SIG-M5 (cell line): ENCODE measurements at regions not wholly inside any gene's neighbourhood (a gene's known extent, or its start where the extent isn't known, plus 50 kb on each side); places are given as distances from the start of the nearest gene placed in this dataset.
"Not testable (repeated sequence)": the region's sequence is repeated elsewhere in the genome, so short reads cannot be mapped to it uniquely, and the experiment has no call there.

Source experiments
- DNase-seq: peaks from one replicate; lab custom pipeline; 2025; lab: John Stamatoyannopoulos, UW

DNA sequence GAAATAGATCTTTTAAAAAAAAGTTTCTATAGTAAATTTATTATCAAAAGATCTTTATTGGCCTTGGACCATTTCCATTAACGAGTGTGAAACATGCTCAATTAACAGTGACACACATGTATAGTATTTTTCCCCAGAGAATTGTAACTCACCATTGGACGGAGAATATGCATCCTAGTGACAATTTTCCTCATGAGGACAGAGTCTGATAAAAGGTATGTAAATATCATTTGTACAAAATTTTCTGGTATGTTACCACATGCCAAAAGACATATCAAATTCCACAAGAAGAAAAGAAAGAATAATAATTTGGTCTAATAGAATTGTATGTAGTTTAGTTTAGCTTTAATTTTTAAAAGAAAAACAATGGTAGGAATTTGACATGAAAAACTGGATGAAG, 1096.0 kb upstream of the FLRT2 start:
- no peak for DNase-seq

DNA sequence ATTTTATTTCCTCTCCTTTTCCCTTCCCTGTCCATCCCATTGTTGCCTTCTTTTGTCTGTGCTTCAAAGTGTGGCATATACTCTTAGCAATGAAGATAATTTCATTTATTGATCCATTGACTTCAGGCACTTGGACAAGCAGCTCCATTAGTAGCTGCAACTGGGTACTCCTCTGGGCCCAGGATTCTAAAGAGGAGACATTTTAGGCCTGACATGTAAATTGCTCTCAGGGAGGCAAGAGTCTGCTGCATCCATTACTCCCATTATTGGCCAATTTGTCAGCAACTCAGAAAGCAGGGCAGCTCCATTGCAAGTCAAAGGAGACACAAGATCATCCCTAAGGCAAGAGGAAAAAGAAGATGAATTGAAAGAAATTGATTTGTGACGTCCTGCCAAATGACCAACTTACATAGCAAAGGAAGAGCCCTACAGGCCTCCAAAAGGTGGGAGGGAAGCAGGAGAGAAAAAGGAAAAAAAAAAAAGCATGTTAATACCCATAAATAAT, 1094.1 kb upstream of the FLRT2 start:
- DNase-seq = no peak

DNA sequence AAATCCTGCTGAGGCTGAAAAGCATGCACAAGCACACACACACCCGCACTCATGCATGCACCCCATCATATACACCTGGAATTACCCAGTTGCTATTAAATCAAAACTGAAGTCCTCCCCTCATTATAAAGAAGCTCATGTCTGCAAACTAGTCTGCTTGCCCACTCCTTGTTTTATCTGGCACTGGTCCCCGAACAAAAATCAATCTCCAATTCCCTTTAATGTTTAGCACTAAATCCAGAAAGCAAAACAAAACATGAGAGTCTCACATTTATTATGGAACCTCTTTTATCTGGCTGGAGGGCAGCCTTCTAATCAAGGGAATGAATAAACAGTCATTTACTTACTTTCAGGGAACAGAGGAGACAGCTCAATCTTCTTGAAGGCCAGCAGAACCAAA, 1093.4 kb upstream of the FLRT2 start:
- DNase-seq = no peak

DNA sequence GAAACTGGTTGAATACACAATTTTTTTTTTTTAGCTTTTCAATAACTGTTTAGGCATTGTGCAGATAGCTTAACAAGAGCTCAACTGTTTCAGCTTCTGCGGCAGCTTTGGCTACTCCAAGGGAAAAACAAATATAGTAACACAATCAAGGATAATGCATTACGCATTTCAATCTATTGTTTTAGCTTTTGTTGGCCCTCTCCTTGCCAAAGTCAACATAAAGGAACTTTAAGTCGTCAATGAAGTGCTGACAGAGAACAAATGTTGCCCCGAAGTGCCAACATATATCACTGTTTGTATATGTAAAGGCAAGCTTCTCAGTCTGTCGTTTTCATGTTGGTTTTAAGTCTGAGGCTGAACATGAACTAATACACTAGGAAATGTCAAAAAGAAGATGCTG, 1087.4 kb upstream of the FLRT2 start:
- DNase-seq = no peak

DNA sequence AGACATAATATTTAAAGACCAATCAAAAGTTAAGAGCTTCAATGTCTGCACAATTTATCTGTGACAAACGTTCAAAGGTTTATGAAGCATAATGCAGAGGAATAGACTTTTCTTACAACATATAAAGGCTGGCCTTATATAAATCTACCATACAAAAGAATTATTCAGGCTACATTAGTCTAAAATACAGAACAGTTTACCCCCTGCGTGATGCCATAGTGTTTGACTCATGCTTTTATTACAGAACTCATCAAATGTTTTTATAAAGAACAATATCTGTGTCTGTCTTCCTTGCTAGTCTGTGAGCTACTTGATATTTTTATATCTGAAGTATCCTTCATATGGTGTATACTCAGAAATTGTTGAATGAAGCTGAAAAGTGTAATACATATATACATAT, 1084.5 kb upstream of the FLRT2 start:
- DNase-seq = no peak

DNA sequence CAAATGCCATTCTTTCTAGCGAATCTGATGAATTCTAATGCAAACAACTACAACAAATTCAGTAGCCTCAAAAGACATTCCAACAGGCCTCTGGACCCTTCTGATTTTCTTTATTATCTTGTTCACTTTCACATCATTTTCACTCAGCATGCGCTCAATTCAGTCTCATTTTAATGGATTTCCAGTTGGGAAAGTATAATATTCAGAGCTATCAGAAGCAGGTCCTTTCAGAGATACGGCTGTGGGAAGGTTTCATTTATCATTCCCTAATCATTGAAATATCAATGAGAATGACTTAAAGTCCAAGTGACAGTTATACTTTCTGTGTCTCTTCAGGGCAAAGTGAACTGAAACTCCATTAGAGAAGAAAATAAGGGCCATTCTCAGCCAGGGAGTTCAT, 1083.7 kb upstream of the FLRT2 start:
- no peak for DNase-seq

DNA sequence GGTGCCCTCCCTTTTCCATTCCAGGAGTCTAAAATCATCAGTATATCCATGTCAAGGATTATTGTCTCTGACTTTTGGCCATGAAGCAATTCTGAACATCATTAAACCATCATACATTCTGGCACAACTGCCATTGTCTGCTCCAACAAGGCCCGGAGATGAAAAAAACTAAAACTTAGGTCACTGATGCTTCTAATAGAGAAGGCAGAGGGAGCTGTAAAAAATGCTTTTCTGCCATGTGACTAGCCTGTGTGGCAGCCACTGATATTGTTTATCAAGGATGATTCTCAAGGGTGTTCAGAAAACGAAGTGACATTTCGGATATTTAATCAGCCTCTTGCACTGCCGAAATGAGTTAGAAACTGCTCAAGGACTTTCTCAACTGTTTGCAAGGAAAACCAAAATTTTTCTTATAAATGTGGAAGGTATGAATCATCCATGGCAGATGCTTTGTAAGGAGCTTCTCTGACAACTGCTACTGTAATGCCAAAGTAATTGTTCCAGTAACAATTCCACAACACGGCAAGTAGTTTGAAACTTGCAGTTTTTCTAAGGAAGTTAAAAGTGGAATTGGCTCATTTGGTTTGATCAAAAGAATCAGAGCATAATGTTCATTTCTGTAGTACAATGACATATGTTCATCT, 1076.5 kb upstream of the FLRT2 start:
- no peak for DNase-seq

DNA sequence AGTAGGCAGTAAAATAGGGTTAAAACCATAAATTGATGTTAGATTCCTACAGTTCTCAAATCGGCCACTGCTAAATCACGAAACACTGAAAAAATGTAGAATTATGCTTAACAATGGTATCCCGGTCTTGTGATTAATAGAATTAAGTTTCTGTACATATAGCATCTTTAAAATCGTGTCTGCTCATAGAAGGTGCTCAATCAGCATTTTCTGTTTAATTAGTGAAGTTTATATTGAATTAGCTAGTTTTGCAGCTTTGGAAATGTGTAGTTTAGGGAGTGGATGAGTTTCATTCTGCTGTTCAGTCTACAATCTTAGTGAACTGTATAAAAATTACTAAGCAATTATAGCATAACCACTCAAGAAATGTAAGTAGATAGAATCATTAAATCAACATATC, 1075.8 kb upstream of the FLRT2 start:
- DNase-seq = no peak

DNA sequence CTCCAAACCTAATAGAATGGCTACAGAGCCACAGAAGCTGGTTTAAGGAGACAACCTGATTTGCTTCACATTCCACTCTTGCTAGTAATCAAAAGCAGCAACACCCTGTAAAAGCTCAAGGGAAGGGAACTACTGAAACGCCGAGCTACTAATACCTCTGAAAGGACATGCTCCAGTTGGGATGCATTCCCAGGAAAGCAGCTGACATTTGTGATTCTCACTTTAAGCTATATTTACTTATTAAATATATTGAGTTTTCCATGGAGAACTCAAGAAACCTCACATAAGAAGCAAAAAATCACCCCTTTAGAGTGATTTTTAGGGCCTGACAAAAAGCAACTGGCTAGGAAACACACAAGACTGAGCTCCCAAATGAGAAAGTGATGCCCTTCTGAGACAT, 1073.0 kb upstream of the FLRT2 start:
- DNase-seq = no peak

DNA sequence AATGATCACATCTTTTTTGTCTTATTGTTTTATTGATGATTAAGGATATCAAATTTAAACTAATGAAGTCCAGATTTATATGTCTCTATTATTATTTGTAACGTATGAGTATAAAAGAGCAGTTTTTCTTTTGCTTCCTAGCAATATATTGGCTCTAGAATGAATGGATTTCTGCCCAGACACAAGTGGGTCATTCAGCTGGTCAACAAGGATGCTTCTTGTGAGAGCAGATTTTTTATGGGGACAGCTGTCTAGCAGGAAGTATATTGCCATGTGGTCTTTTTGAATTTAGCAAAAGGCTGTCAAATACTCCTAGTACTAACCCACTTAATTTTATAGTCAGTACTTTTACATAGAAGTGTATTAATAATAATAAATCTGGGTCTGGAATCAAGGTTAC, 1071.1 kb upstream of the FLRT2 start:
- no peak for DNase-seq

DNA sequence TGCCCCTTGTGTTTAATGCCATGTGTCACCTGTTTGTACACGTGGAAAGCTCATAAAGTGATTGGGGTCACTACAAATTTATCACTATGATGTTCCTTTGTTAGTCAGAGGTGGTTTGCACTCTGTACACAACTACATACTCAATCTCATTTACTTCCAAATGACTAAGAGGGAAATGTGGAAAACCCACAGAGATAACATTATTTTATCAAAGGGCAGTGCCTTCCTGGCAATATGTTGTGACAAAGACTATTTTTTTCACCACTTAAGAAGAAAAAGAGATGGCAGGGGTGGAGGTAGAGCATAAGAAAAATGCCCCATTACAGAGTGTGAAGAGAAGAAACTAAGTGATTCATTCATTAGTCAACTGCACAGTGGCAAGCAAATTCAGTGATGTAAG, 1064.1 kb upstream of the FLRT2 start:
- DNase-seq = no peak

DNA sequence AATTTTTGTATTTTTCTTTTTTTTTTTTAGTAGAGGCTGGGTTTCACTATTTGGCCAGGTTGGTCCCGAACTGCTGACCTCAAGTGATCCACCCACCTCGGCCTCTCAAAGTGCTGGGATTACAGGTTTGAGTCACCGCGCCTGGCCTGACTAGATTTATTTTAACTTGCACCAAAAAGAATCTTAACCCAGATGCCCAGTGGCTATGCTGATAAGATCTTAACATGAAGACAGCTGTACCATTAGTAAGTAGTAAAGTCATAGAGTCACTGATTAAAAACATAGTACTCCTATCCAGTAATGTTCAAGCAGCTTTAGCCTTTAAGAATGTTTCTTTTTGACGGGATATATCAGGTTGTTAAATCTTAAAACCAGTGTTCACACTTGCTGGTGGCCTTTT, 1061.8 kb upstream of the FLRT2 start:
- DNase-seq = no peak

DNA sequence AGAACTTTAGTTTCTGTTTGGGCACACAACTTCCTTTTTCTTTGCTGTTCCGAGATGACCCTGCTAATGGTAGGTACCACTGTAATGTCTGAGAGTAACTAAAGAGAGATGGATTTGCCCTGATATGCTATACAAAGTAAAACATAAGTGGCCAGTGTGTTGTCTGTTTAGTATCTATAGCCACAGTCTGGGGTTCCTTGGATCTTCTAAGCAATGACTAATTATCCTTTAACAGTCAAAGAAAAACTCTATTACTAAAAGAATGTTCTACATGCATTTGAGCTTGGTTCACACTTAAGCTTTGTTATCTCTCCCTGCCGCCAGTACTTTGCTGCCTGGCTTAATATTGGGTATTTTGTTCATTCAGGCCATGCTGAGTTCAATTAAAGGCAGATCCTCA, 1051.9 kb upstream of the FLRT2 start:
- DNase-seq = no peak

DNA sequence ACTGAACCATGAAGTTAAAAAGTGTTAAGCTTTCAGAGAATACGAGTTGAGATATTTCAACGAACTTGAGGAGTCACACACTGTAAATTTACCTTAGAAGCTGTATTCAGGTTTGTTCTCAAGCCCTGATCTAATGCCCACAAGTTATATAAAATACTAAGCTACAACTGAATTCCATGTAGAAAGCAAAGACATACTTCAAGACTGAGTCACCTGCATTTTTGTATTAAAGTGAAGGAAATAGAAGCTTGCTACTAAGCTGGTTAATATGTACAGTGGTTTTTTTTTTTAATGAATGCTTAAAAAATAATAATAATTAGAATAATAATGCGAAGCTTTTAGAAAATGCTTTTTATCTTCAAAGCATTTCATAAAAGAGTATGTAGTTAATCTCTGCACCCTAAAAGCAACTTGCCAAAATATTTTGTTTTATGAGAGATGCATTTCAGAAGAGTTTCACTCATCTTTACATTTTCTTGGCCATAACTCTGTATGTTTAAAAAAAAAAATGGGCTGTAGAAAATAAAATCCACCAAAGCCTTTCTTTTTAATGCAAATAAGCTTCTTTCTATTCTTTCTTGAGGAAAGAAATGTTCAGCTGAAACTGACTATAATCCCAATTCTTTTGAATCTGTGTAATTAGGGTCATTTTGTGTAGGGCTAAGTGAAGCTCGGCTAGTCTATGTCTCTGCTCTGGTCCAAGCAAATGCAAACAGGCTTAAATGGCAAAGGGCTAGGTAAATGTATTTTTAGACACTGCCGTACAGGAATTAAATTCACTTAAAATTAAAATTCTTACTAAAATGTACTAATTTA, 1047.5 kb upstream of the FLRT2 start:
- no peak for DNase-seq

DNA sequence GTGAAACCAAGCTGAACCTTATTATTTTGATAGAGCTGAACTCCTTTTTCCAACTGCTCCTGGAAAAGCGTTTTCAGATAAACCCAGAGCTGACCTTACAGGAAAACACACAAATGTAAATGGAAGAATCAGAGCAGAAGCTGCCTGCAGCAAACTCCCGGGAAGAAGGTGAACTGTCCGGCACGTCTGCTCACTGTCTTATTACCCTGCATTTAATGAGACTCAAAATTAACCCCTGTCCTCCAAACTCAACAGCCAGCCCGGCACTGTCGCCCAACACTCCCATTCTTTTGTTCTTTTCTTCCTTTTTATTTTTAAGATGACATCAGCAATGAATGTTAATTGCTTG, 1046.9 kb upstream of the FLRT2 start:
- no peak for DNase-seq

DNA sequence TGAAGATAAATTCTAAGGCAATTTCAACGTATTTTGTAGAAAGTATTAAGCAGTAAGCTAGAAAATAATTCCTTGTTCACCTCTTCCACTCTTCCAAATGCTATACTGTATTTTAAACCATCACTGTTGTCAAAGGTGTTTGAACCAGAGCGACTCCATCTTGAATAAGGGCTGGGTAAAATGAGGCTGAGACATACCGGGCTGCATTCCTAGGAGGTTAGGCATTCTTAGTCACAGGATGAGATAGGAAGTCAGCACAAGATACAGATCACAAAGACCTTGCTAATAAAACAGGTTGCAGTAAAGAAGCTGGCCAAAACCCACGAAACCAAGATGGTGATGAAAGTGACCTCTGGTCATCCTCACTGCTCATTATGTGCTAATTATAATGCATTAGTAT, 1045.7 kb upstream of the FLRT2 start:
- DNase-seq = not testable (repeated sequence)

DNA sequence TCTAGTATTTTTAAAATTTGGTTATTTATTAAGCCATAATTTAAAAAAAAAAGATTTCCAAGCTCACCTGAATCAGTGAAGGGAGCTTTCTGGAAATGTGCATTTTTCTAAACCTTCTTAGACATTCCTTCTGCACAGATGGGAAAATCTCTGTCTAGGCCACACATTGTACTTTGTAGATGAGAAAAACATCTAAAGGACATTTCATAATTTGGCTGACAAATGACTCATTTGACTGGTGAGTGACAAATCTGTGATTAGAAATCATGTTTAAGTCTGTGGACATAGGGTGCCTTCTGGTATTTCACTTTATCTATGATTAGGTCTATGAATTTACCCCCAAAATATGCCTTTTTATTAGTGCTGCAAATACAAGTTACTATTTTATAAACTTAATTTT, 1044.9 kb upstream of the FLRT2 start:
- no peak for DNase-seq

DNA sequence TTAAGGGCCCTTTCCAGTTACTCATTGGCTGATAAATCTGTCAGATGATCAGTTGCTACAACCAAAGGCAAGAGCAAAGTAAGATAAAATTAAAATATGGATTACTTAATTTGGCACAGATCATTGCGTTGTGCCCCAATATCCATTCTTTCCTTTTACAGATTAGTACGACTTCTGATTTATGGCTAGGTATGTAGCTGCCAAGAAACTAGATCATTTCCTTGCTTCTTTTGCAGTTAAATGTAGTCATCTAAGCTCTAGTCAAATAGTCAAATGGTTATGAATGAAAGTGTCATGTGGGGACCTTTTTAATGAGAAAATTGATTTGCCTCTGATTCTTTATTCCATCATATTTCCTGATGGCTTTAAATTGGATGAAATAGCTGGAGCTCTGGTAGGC, 1039.9 kb upstream of the FLRT2 start:
- no peak for DNase-seq

DNA sequence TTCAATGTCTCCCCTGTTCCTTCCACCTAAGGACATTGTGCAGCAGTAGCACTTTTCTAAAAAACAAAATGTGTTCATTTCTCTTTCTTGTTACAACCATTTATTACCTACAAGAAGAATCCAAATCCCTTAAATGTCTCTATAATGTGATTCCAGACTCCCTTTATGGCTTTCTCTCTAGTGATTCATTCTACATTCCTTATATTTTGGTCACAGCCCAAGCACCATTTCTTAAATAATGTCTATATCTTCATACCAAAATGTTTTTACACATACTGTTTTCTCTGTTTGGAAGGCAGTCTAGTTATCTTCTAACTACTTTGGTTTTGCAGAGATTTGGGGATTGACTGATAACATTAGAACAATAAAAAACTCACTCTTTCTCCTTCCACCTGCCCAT, 1037.3 kb upstream of the FLRT2 start:
- no peak for DNase-seq

DNA sequence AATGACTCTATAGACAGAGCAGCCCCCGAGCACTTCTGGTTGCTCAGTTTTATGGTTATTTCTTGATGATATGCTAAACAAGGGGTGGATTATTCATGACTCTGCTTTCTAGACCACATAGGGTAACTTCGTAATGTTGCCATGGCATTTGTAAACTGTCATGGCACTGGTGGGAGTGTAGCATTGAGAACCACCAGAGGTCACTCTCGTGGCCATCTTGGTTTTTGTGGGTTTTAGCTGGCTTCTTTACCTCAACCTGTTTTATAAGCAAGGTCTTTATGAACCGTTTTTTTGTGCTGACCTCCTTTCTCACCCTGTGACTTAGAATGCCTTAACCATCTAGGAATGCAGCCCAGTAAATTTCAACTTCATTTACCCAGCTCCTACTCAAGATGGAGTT, 1036.2 kb upstream of the FLRT2 start:
- no peak for DNase-seq

DNA sequence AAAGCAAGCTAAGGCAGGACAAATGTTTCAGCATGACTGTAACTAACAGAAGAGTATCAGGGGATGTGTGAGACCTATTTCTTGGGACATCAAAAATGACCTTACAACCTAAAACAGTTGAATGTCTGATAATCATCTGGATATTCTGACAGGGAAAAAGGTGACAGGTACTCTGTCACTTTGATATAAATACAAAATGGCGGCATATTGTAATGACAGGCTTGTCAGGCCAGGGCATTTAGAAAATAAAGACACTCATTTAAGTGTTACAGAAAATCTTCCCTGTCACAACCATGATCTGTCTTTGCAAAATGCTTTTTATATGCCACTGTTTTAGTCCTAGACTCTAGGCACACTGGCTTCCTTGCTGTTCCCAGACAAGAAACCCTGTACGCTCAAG, 1033.3 kb upstream of the FLRT2 start:
- no peak for DNase-seq

DNA sequence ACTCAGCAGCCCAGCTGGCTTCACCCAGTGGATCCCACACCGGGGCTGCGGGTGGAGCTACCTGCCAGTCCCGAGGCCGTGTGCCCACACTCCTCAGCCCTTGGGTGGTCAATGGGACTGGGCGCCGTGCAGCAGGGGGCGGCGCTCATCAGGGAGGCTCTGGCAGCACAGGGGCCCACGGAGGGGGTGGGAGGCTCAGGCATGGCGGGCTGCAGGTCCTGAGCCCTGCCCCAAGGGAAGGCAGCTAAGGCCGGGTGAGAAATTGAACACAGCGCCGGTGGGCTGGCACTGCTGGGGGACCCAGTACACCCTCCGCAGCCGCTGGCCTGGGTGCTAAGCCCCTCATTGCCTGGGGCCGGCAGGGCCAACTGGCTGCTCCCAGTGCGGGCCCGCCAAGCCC, 1017.1 kb upstream of the FLRT2 start:
- DNase-seq = not testable (repeated sequence)

DNA sequence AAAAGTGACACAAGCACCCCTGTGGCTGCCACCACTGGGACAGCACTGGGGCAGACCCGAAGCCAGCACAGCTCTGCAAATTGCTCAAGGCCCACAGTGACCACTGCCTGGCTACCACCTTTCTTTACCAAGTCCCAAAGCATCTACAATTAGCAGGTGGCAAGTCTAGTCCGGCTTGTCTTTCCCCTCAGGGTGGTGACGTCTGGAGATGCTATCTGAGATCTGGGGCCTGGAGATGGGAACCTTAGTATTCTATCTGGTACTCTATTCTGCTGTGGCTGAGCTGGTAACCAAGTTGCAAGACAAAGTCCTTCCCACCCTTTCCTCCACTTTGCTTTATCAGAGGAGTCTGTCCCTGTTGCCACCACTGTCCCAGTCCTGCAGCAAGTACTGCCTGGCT, 1010.1 kb upstream of the FLRT2 start:
- no peak for DNase-seq
